Spleen (tissue), 7 donors: ENCODE measurements at regions not wholly inside any gene's neighbourhood (a gene's known extent, or its start where the extent isn't known, plus 50 kb on each side); places are given as distances from the start of the nearest gene placed in this dataset.

Source experiments
- CTCF ChIP-seq, 11 experiments: fragments of 200-600 bp in 7 of 11; fragments of 450-650 bp in 4 of 11; sonication (generic) in 4 of 11; IDR thresholded peaks in 8 of 11; conservative IDR thresholded peaks in 3 of 11; 1 replicate in 7 of 11; 2 replicates in 4 of 11; pipeline versions ENCODE4 v1.4.0 to v1.8.0; 2016 to 2021; ENCODE audit warnings: antibody characterized with exemption in 11 of 11, inconsistent platforms in 4 of 11, mild to moderate bottlenecking in 1 of 11
- POLR2AphosphoS5 ChIP-seq, 3 donors: sonication (generic); formaldehyde crosslinking; IDR thresholded peaks; one replicate each; pipeline ENCODE4 v1.5.1; 2017; ENCODE audit warnings: antibody characterized with exemption in 3 of 3
- donor health status: DM: no; HTN: no; CAD: no; lungs with moderate emphysema.
- donor health status: DM: no; HTN: no; CAD: no.
- donor health status: DM: no; HTN: no; CAD: no.

- TF ChIP-seq CTCF (IDR thresholded peaks at IDR 0.05 in 8 of 11, conservative IDR thresholded peaks at IDR 0.05 in 3 of 11) = no peak
- no peak for TF ChIP-seq POLR2AphosphoS5 (IDR thresholded peaks at IDR 0.05)
Observed at GRCh38 chr2:199085261-199085660, 372.5 kb downstream of the SATB2 start.
